Thoracic aorta (tissue), 2 donors: ENCODE measurements at regions not wholly inside any gene's neighbourhood (a gene's known extent, or its start where the extent isn't known, plus 50 kb on each side); places are given as distances from the start of the nearest gene placed in this dataset.

Source experiments
- ATAC-seq: fragments of 150-250 bp; one replicate; pipeline ENCODE4 v1.8.0; 2017; ENCODE audit warnings: low read depth; ENCODE audit not compliant: insufficient number of reproducible peaks, low FRiP score
- DNase-seq: peaks from one replicate; pipeline ENCODE4 v3.0.0-alpha.2; 2020; ENCODE audit warnings: low spot score
- H3K27ac ChIP-seq, 2 donors: fragments of 200-600 bp; sonication (generic); 1 replicate in 1 of 2; 2 replicates in 1 of 2; pipeline ENCODE4 v1.5.1; 2016; ENCODE audit warnings: mild to moderate bottlenecking in 2 of 2, moderate library complexity in 2 of 2
- H3K27me3 ChIP-seq: fragments of 200-600 bp; sonication (generic); replicated peaks from 2 replicates; pipeline ENCODE4 v1.6.0; 2016; ENCODE audit warnings: mild to moderate bottlenecking; ENCODE audit not compliant: insufficient read depth
- H3K36me3 ChIP-seq: fragments of 200-600 bp; sonication (generic); one replicate; pipeline ENCODE4 v1.5.1; 2016
- H3K4me1 ChIP-seq, 2 donors: fragments of 200-600 bp; sonication (generic); 1 replicate in 1 of 2; 2 replicates in 1 of 2; pipeline versions ENCODE4 v1.5.1 to v1.6.0; 2016; ENCODE audit warnings: low read depth in 2 of 2, mild to moderate bottlenecking in 1 of 2; ENCODE audit not compliant: control insufficient read depth in 1 of 2
- H3K4me3 ChIP-seq: fragments of 200-600 bp; sonication (generic); 2 replicates; pipeline ENCODE4 v1.5.1; 2016; ENCODE audit warnings: mild to moderate bottlenecking
- H3K9me3 ChIP-seq: fragments of 200-600 bp; sonication (generic); 2 replicates; pipeline ENCODE4 v1.5.1; 2016
- CTCF ChIP-seq: fragments of 200-600 bp; sonication (generic); IDR thresholded peaks from one replicate; pipeline ENCODE4 v1.5.1; 2019; ENCODE audit warnings: antibody characterized with exemption

DNA sequence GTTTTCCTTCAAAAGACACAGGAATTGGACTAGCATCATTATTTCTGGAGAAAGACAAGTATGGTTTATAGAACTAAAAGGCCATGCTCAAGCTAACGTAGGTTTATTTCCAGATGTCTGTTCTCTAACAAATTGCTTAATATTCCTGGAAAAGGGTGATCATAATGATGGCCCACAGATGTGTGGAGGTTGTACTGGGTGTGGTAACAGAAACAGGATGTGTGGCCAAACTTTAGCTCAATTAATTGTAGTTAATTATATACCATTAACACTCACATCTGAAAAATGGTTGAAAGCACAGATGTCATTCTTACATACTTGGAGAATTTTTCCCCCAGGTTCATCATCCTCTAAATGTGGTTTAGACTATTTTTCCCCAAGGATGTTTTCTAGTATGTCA is 292.7 kb upstream of the RASA1 start:
- Histone ChIP-seq H3K27me3 (no peaks in the 10 kb centered on the region), H3K9me3 (no peaks in the 10 kb centered on the region), H3K36me3 (no peaks in the 10 kb centered on the region), H3K4me3 (no peak overlapping the region), H3K4me1 (peaks cover 0 to 3% of the 10 kb centered on the region in 2 donors), H3K27ac (no peak overlapping the region)
- ATAC-seq = no peak
- TF ChIP-seq CTCF = no peak
- no peak for DNase-seq

GRCh38 chr5:86977190-86977589 is 290.5 kb upstream of the RASA1 start:
- no peaks in the 10 kb centered on the region for H3K27me3 ChIP-seq
- ATAC-seq = no peak
- no peak for DNase-seq
- TF ChIP-seq CTCF = no peak
- H3K9me3 ChIP-seq = no peaks in the 10 kb centered on the region
- no peaks in the 10 kb centered on the region for H3K36me3 ChIP-seq
- no peak overlapping the region for H3K4me3 ChIP-seq
- peaks cover 0 to 5% of the 10 kb centered on the region in 2 donors for H3K4me1 ChIP-seq
- H3K27ac ChIP-seq = no peak overlapping the region

GRCh38 chr5:86977808-86978207 is 289.9 kb upstream of the RASA1 start:
- H3K4me3 ChIP-seq = no peak overlapping the region
- no peaks in the 10 kb centered on the region for H3K36me3 ChIP-seq
- peaks cover 0 to 5% of the 10 kb centered on the region in 2 donors for H3K4me1 ChIP-seq
- no peak overlapping the region for H3K27ac ChIP-seq
- no peaks in the 10 kb centered on the region for H3K9me3 ChIP-seq
- no peaks in the 10 kb centered on the region for H3K27me3 ChIP-seq
- DNase-seq = no peak
- TF ChIP-seq CTCF = no peak
- no peak for ATAC-seq

- Histone ChIP-seq H3K27me3 (no peaks in the 10 kb centered on the region), H3K4me1 (peaks cover 0 to 5% of the 10 kb centered on the region in 2 donors), H3K27ac (peak overlapping the region in 1 of 2 donors; percentile 10), H3K36me3 (no peaks in the 10 kb centered on the region), H3K9me3 (no peaks in the 10 kb centered on the region), H3K4me3 (peak overlapping the region; percentile 32)
- TF ChIP-seq CTCF = no peak
- ATAC-seq (no peak), DNase-seq (no peak)
These were observed 287.8 kb upstream of the RASA1 start for GRCh38 chr5:86979811-86980411.

DNA sequence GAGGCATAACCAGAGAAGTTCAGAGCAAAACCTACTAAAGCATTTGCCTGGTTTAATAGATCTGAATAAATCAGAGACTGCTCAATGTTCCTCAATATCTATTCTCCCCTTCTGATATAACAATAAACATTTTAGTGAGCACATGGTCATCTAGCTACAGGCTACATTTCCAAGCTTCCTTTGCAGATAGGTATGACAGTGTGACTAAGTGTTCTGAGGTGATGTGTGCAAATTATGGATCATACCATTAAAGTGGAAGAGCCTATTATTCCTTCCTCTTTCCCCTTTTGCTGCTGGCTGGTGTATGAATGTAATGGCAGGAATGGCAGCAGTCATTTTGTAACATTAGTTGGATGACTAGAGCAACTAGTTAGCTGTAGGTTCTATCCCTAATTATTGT is 285.8 kb upstream of the RASA1 start:
- TF ChIP-seq CTCF = no peak
- DNase-seq (no peak), ATAC-seq (no peak)
- H3K4me3 ChIP-seq = no peak overlapping the region
- no peaks in the 10 kb centered on the region for H3K36me3 ChIP-seq
- H3K27ac ChIP-seq = no peak overlapping the region
- no peaks in the 10 kb centered on the region for H3K27me3 ChIP-seq
- H3K4me1 ChIP-seq = peaks cover 0 to 5% of the 10 kb centered on the region in 2 donors
- no peaks in the 10 kb centered on the region for H3K9me3 ChIP-seq
